ENCODE measurements at regions not wholly inside any gene's neighbourhood (a gene's known extent, or its start where the extent isn't known, plus 50 kb on each side); places are given as distances from the start of the nearest gene placed in this dataset.

- TF ChIP-seq POLR2A (IDR thresholded peaks at IDR 0.05) = no peak
- TF ChIP-seq, protein P1, sequence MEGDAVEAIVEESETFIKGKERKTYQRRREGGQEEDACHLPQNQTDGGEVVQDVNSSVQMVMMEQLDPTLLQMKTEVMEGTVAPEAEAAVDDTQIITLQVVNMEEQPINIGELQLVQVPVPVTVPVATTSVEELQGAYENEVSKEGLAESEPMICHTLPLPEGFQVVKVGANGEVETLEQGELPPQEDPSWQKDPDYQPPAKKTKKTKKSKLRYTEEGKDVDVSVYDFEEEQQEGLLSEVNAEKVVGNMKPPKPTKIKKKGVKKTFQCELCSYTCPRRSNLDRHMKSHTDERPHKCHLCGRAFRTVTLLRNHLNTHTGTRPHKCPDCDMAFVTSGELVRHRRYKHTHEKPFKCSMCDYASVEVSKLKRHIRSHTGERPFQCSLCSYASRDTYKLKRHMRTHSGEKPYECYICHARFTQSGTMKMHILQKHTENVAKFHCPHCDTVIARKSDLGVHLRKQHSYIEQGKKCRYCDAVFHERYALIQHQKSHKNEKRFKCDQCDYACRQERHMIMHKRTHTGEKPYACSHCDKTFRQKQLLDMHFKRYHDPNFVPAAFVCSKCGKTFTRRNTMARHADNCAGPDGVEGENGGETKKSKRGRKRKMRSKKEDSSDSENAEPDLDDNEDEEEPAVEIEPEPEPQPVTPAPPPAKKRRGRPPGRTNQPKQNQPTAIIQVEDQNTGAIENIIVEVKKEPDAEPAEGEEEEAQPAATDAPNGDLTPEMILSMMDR (IDR thresholded peaks at IDR 0.05) = no peak
Measured at GRCh38 chr2:39990335-39990900, 211.4 kb upstream of the THUMPD2 start.
